MCF 10A (cell line): ENCODE measurements at regions not wholly inside any gene's neighbourhood (a gene's known extent, or its start where the extent isn't known, plus 50 kb on each side); places are given as distances from the start of the nearest gene placed in this dataset.
A peak's percentile ranks its signal among the peaks of the same experiment; 100 is the strongest.
"Not testable (repeated sequence)": the region's sequence is repeated elsewhere in the genome, so short reads cannot be mapped to it uniquely, and the experiment has no call there.

Experiments
- BruUV-seq: library from RNA; stranded (reverse); fragments of 400-500 nt; replicated peaks from 2 replicates; lab custom pipeline; 2021; lab: Mats Ljungman, UMichigan
- CTCF ChIA-PET: fragments of 300-600 bp; sonication (Branson Sonifier 250); formaldehyde crosslinking; extraction: SDS; loops from one replicate; lab custom pipeline; 2021; ENCODE audit warnings: antibody characterized with exemption, inconsistent platforms; lab: Yijun Ruan, JAX
- POLR2A ChIA-PET: fragments of 300-600, 350-650 bp; sonication (Branson Sonifier 250); formaldehyde crosslinking; extraction: SDS; loops from one replicate; lab custom pipeline; 2020; ENCODE audit warnings: antibody characterized with exemption, inconsistent platforms; lab: Yijun Ruan, JAX
- DNase-seq: peaks from one replicate; pipeline ENCODE4 v3.0.0-alpha.2; 2018; ENCODE audit not compliant: unreplicated experiment
- H3K27ac Mint-ChIP-seq: one replicate; pipeline ENCODE4 v1.8.0; 2022; ENCODE audit warnings: mild to moderate bottlenecking, low read depth, mixed read lengths; ENCODE audit not compliant: unreplicated experiment
- H3K27me3 Mint-ChIP-seq: one replicate; pipeline ENCODE4 v1.8.0; 2022; ENCODE audit warnings: mixed read lengths; ENCODE audit not compliant: insufficient read depth, unreplicated experiment
- H3K36me3 Mint-ChIP-seq: one replicate; pipeline ENCODE4 v1.8.0; 2022; ENCODE audit warnings: mild to moderate bottlenecking, moderate library complexity, mixed read lengths; ENCODE audit not compliant: insufficient read depth, unreplicated experiment
- H3K4me1 Mint-ChIP-seq: one replicate; pipeline ENCODE4 v1.8.0; 2022; ENCODE audit warnings: mixed read lengths; ENCODE audit not compliant: insufficient read depth, unreplicated experiment
- H3K4me3 Mint-ChIP-seq: one replicate; pipeline ENCODE4 v1.8.0; 2022; ENCODE audit warnings: mild to moderate bottlenecking, moderate library complexity, mixed read lengths; ENCODE audit not compliant: unreplicated experiment
- H3K9me3 Mint-ChIP-seq: one replicate; pipeline ENCODE4 v1.8.0; 2022; ENCODE audit warnings: mixed read lengths; ENCODE audit not compliant: unreplicated experiment
- intact Hi-C: fragments of 100-400 bp; cut with micrococcal nuclease; formaldehyde crosslinking; loops from 2 replicates; pipeline ENCODE4 v1.14.1; 2022

GRCh38 chr1:206256935-206257334, 53.6 kb downstream of the SRGAP2 start:
- BruUV-seq, H3K36me3 Mint-ChIP-seq, POLR2A ChIA-PET, H3K4me3 Mint-ChIP-seq, CTCF ChIA-PET, H3K9me3 Mint-ChIP-seq, H3K27ac Mint-ChIP-seq, intact Hi-C loops, H3K27me3 Mint-ChIP-seq, DNase-seq: not testable (repeated sequence)
- H3K4me1 Mint-ChIP-seq, result peaks cover 16% of the 10 kb centered on the region

- H3K4me1 Mint-ChIP-seq, H3K9me3 Mint-ChIP-seq, CTCF ChIA-PET, H3K4me3 Mint-ChIP-seq, H3K27ac Mint-ChIP-seq, BruUV-seq, intact Hi-C loops, H3K36me3 Mint-ChIP-seq, POLR2A ChIA-PET, DNase-seq, H3K27me3 Mint-ChIP-seq: not testable (repeated sequence)
Observed at GRCh38 chr1:206261473-206261872, 58.1 kb downstream of the SRGAP2 start.

GRCh38 chr1:206262424-206262823, 59.1 kb downstream of the SRGAP2 start:
- intact Hi-C loops, H3K4me1 Mint-ChIP-seq, CTCF ChIA-PET, DNase-seq, H3K4me3 Mint-ChIP-seq, H3K36me3 Mint-ChIP-seq, H3K9me3 Mint-ChIP-seq, POLR2A ChIA-PET, H3K27ac Mint-ChIP-seq, BruUV-seq, H3K27me3 Mint-ChIP-seq: not testable (repeated sequence)

GRCh38 chr1:206264916-206265315, 61.6 kb downstream of the SRGAP2 start:
- POLR2A ChIA-PET, BruUV-seq, CTCF ChIA-PET, intact Hi-C loops, H3K27ac Mint-ChIP-seq, H3K9me3 Mint-ChIP-seq, H3K4me1 Mint-ChIP-seq, H3K36me3 Mint-ChIP-seq, DNase-seq, H3K4me3 Mint-ChIP-seq, H3K27me3 Mint-ChIP-seq: not testable (repeated sequence)

- CTCF ChIA-PET, DNase-seq, H3K4me1 Mint-ChIP-seq, H3K36me3 Mint-ChIP-seq, H3K4me3 Mint-ChIP-seq, H3K27me3 Mint-ChIP-seq, H3K27ac Mint-ChIP-seq, intact Hi-C loops, BruUV-seq, POLR2A ChIA-PET, H3K9me3 Mint-ChIP-seq: not testable (repeated sequence)
Observed at GRCh38 chr1:206271153-206271552, 67.8 kb downstream of the SRGAP2 start.

- H3K27ac Mint-ChIP-seq, H3K9me3 Mint-ChIP-seq, H3K4me1 Mint-ChIP-seq, BruUV-seq, H3K27me3 Mint-ChIP-seq, intact Hi-C loops, POLR2A ChIA-PET, H3K36me3 Mint-ChIP-seq, CTCF ChIA-PET, H3K4me3 Mint-ChIP-seq, DNase-seq: not testable (repeated sequence)
Observed at GRCh38 chr1:206273104-206273503, 69.8 kb downstream of the SRGAP2 start.

GRCh38 chr1:206276143-206276542, 72.8 kb downstream of the SRGAP2 start:
- H3K36me3 Mint-ChIP-seq, POLR2A ChIA-PET, H3K9me3 Mint-ChIP-seq, CTCF ChIA-PET, H3K27me3 Mint-ChIP-seq, intact Hi-C loops, H3K27ac Mint-ChIP-seq, DNase-seq, BruUV-seq, H3K4me1 Mint-ChIP-seq, H3K4me3 Mint-ChIP-seq: not testable (repeated sequence)

- peak; percentile 1 for DNase-seq
- CTCF ChIA-PET, H3K9me3 Mint-ChIP-seq, H3K36me3 Mint-ChIP-seq, H3K27me3 Mint-ChIP-seq, BruUV-seq, H3K4me3 Mint-ChIP-seq, intact Hi-C loops, H3K27ac Mint-ChIP-seq, POLR2A ChIA-PET: not testable (repeated sequence)
- peaks cover 10% of the 10 kb centered on the region for H3K4me1 Mint-ChIP-seq
Observed at GRCh38 chr1:206278683-206279082, 75.3 kb downstream of the SRGAP2 start.

GRCh38 chr1:206280683-206281082, 77.3 kb downstream of the SRGAP2 start:
- CTCF ChIA-PET, intact Hi-C loops, H3K27ac Mint-ChIP-seq, H3K36me3 Mint-ChIP-seq, DNase-seq, H3K4me3 Mint-ChIP-seq, H3K9me3 Mint-ChIP-seq, POLR2A ChIA-PET, H3K27me3 Mint-ChIP-seq, BruUV-seq: not testable (repeated sequence)
- H3K4me1 Mint-ChIP-seq, result peaks cover 10% of the 10 kb centered on the region
